ENCODE measurements at regions not wholly inside any gene's neighbourhood (a gene's known extent, or its start where the extent isn't known, plus 50 kb on each side); places are given as distances from the start of the nearest gene placed in this dataset.
A peak's percentile ranks its signal among the peaks of the same experiment; 100 is the strongest.

GRCh38 chr3:30516238-30516637 lies 90.2 kb upstream of the TGFBR2 start:
- H3K4me2 ChIP-seq (ENCODE audit: insufficient read depth, low read length) = no peak overlapping the region

GRCh38 chr3:30518181-30518864 lies 88.1 kb upstream of the TGFBR2 start:
- Histone ChIP-seq H3K79me2 (ENCODE audit: insufficient read depth, low read length) (no peaks in the 10 kb centered on the region), H3K4me3 (ENCODE audit: insufficient read depth, low read length) (no peak overlapping the region), H3K9me3 (ENCODE audit: low read depth, low read length) (no peaks in the 10 kb centered on the region), H3K4me1 (ENCODE audit: insufficient read depth, low read length) (peaks cover 17% of the 10 kb centered on the region), H4K20me1 (ENCODE audit: insufficient read depth, low read length) (no peaks in the 10 kb centered on the region), H3K4me2 (ENCODE audit: insufficient read depth, low read length) (no peak overlapping the region), H3K27ac (ENCODE audit: low read depth, low read length) (no peak overlapping the region), H2AFZ (ENCODE audit: low read length) (no peak overlapping the region), H3K36me3 (ENCODE audit: insufficient read depth, low read length) (no peaks in the 10 kb centered on the region), H3K27me3 (ENCODE audit: insufficient read depth, low read length) (no peaks in the 10 kb centered on the region)
- no peak for TF ChIP-seq CTCF (IDR thresholded peaks at IDR 0.05; ENCODE audit: extremely low read depth, low read depth, low read length)
- DNase-seq (ENCODE audit: insufficient read length, low spot score, missing footprints) = no peak

More at GRCh38 chr3:30516238-30516637, 90.2 kb upstream of the TGFBR2 start:
- no peak overlapping the region for H3K27ac ChIP-seq (ENCODE audit: low read depth, low read length)
- H3K36me3 ChIP-seq (ENCODE audit: insufficient read depth, low read length) = no peaks in the 10 kb centered on the region
- TF ChIP-seq CTCF (IDR thresholded peaks at IDR 0.05; ENCODE audit: extremely low read depth, low read depth, low read length) = no peak
- H4K20me1 ChIP-seq (ENCODE audit: insufficient read depth, low read length) = no peaks in the 10 kb centered on the region
- H3K4me3 ChIP-seq (ENCODE audit: insufficient read depth, low read length) = no peak overlapping the region
- peaks cover 29% of the 10 kb centered on the region for H3K4me1 ChIP-seq (ENCODE audit: insufficient read depth, low read length)
- no peak overlapping the region for H2AFZ ChIP-seq (ENCODE audit: low read length)
- H3K79me2 ChIP-seq (ENCODE audit: insufficient read depth, low read length) = no peaks in the 10 kb centered on the region
- no peaks in the 10 kb centered on the region for H3K9me3 ChIP-seq (ENCODE audit: low read depth, low read length)
- H3K27me3 ChIP-seq (ENCODE audit: insufficient read depth, low read length) = no peaks in the 10 kb centered on the region
- DNase-seq (ENCODE audit: insufficient read length, low spot score, missing footprints) = peak; percentile 56

GRCh38 chr3:30518872-30519271 lies 87.5 kb upstream of the TGFBR2 start:
- no peak overlapping the region for H2AFZ ChIP-seq (ENCODE audit: low read length)
- no peaks in the 10 kb centered on the region for H3K79me2 ChIP-seq (ENCODE audit: insufficient read depth, low read length)
- no peaks in the 10 kb centered on the region for H3K27me3 ChIP-seq (ENCODE audit: insufficient read depth, low read length)
- no peaks in the 10 kb centered on the region for H4K20me1 ChIP-seq (ENCODE audit: insufficient read depth, low read length)
- H3K4me2 ChIP-seq (ENCODE audit: insufficient read depth, low read length) = no peak overlapping the region
- peaks cover 17% of the 10 kb centered on the region for H3K4me1 ChIP-seq (ENCODE audit: insufficient read depth, low read length)
- H3K36me3 ChIP-seq (ENCODE audit: insufficient read depth, low read length) = no peaks in the 10 kb centered on the region
- no peak overlapping the region for H3K4me3 ChIP-seq (ENCODE audit: insufficient read depth, low read length)
- H3K9me3 ChIP-seq (ENCODE audit: low read depth, low read length) = no peaks in the 10 kb centered on the region
- no peak overlapping the region for H3K27ac ChIP-seq (ENCODE audit: low read depth, low read length)
- no peak for TF ChIP-seq CTCF (IDR thresholded peaks at IDR 0.05; ENCODE audit: extremely low read depth, low read depth, low read length)
- no peak for DNase-seq (ENCODE audit: insufficient read length, low spot score, missing footprints)

- H2AFZ ChIP-seq (ENCODE audit: low read length) = no peak overlapping the region
- no peaks in the 10 kb centered on the region for H3K36me3 ChIP-seq (ENCODE audit: insufficient read depth, low read length)
- H3K4me2 ChIP-seq (ENCODE audit: insufficient read depth, low read length) = no peak overlapping the region
- no peak for DNase-seq (ENCODE audit: insufficient read length, low spot score, missing footprints)
- H3K4me1 ChIP-seq (ENCODE audit: insufficient read depth, low read length) = peaks cover 17% of the 10 kb centered on the region
- no peak overlapping the region for H3K27ac ChIP-seq (ENCODE audit: low read depth, low read length)
- TF ChIP-seq CTCF (IDR thresholded peaks at IDR 0.05; ENCODE audit: extremely low read depth, low read depth, low read length) = no peak
- no peaks in the 10 kb centered on the region for H4K20me1 ChIP-seq (ENCODE audit: insufficient read depth, low read length)
- H3K79me2 ChIP-seq (ENCODE audit: insufficient read depth, low read length) = no peaks in the 10 kb centered on the region
- no peaks in the 10 kb centered on the region for H3K9me3 ChIP-seq (ENCODE audit: low read depth, low read length)
- H3K27me3 ChIP-seq (ENCODE audit: insufficient read depth, low read length) = no peaks in the 10 kb centered on the region
- H3K4me3 ChIP-seq (ENCODE audit: insufficient read depth, low read length) = no peak overlapping the region
These were observed 85.7 kb upstream of the TGFBR2 start for GRCh38 chr3:30520699-30521098.
